ENCODE measurements at regions not wholly inside any gene's neighbourhood (a gene's known extent, or its start where the extent isn't known, plus 50 kb on each side); places are given as distances from the start of the nearest gene placed in this dataset.

GRCh38 chr6:167559675-167560479 is 235.0 kb downstream of the TTLL2 start (continued):
- no peak for TF ChIP-seq CHCHD3 (CRISPR knock-in tag; IDR thresholded peaks at IDR 0.05)
- peak; percentile 74 for TF ChIP-seq FOSL2 (CRISPR knock-in tag; IDR thresholded peaks at IDR 0.05)
- TF ChIP-seq, protein P1, sequence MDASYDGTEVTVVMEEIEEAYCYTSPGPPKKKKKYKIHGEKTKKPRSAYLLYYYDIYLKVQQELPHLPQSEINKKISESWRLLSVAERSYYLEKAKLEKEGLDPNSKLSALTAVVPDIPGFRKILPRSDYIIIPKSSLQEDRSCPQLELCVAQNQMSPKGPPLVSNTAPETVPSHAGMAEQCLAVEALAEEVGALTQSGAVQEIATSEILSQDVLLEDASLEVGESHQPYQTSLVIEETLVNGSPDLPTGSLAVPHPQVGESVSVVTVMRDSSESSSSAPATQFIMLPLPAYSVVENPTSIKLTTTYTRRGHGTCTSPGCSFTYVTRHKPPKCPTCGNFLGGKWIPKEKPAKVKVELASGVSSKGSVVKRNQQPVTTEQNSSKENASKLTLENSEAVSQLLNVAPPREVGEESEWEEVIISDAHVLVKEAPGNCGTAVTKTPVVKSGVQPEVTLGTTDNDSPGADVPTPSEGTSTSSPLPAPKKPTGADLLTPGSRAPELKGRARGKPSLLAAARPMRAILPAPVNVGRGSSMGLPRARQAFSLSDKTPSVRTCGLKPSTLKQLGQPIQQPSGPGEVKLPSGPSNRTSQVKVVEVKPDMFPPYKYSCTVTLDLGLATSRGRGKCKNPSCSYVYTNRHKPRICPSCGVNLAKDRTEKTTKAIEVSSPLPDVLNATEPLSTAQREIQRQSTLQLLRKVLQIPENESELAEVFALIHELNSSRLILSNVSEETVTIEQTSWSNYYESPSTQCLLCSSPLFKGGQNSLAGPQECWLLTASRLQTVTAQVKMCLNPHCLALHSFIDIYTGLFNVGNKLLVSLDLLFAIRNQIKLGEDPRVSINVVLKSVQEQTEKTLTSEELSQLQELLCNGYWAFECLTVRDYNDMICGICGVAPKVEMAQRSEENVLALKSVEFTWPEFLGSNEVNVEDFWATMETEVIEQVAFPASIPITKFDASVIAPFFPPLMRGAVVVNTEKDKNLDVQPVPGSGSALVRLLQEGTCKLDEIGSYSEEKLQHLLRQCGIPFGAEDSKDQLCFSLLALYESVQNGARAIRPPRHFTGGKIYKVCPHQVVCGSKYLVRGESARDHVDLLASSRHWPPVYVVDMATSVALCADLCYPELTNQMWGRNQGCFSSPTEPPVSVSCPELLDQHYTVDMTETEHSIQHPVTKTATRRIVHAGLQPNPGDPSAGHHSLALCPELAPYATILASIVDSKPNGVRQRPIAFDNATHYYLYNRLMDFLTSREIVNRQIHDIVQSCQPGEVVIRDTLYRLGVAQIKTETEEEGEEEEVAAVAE (CRISPR knock-in tag; IDR thresholded peaks at IDR 0.05; ENCODE audit: borderline replicate concordance) = no peak
- TF ChIP-seq TBX3 (IDR thresholded peaks at IDR 0.05; ENCODE audit: borderline replicate concordance) = no peak; the same call in 1 of the 2 replicates
- 0 out of 2 replicates have a peak, but pooled peaks have one; percentile 15 for TF ChIP-seq IRX3 (CRISPR knock-in tag; IDR thresholded peaks at IDR 0.05; ENCODE audit: borderline replicate concordance, low read depth)
- TF ChIP-seq RNF2 (conservative IDR thresholded peaks at IDR 0.05; ENCODE audit: low read depth) = no peak
- TF ChIP-seq ZFP1 (CRISPR knock-in tag; IDR thresholded peaks at IDR 0.05) = no peak; the same call in 1 of the 2 replicates
- no peak for TF ChIP-seq NFATC3 (CRISPR knock-in tag; IDR thresholded peaks at IDR 0.05)
- peak; percentile 83 for TF ChIP-seq HDAC2 (CRISPR knock-in tag; IDR thresholded peaks at IDR 0.05)
- TF ChIP-seq IRF9 (CRISPR knock-in tag; IDR thresholded peaks at IDR 0.05; ENCODE audit: borderline replicate concordance) = 0 out of 2 replicates have a peak, but pooled peaks have one; percentile 56
- peak; percentile 77; the same call in 1 of the 2 replicates for TF ChIP-seq ETV6 (CRISPR knock-in tag; conservative IDR thresholded peaks at IDR 0.05)
- TF ChIP-seq NR3C1 (CRISPR knock-in tag; IDR thresholded peaks at IDR 0.05) = no peak
- peak; percentile 72; the same call in 1 of the 2 replicates for TF ChIP-seq ZNF441 (CRISPR knock-in tag; IDR thresholded peaks at IDR 0.05; ENCODE audit: borderline replicate concordance)
- TF ChIP-seq LCORL (IDR thresholded peaks at IDR 0.05) = peak; percentile 48; the same call in 1 of the 2 replicates
- TF ChIP-seq LCORL (CRISPR knock-in tag; IDR thresholded peaks at IDR 0.05) = peak; percentile 79
- no peak for TF ChIP-seq HDAC6 (IDR thresholded peaks at IDR 0.05; ENCODE audit: low read depth, low read length)
- TF ChIP-seq SMAD3 (CRISPR knock-in tag; IDR thresholded peaks at IDR 0.05) = peak; percentile 61; the same call in 1 of the 2 replicates
- TF ChIP-seq NFE2 (CRISPR knock-in tag; IDR thresholded peaks at IDR 0.05) = 0 out of 2 replicates have a peak, but pooled peaks have one; percentile 5
- TF ChIP-seq SRY (CRISPR knock-in tag; IDR thresholded peaks at IDR 0.05) = no peak; the same call in 1 of the 2 replicates
- TF ChIP-seq ZNF33A (CRISPR knock-in tag; IDR thresholded peaks at IDR 0.05; ENCODE audit: borderline replicate concordance) = no peak
- no peak for TF ChIP-seq SAFB2 (CRISPR knock-in tag; IDR thresholded peaks at IDR 0.05; ENCODE audit: borderline replicate concordance, low read depth)
- TF ChIP-seq KLF12 (CRISPR knock-in tag; IDR thresholded peaks at IDR 0.05; ENCODE audit: borderline replicate concordance) = no peak
- TF ChIP-seq, protein P2, sequence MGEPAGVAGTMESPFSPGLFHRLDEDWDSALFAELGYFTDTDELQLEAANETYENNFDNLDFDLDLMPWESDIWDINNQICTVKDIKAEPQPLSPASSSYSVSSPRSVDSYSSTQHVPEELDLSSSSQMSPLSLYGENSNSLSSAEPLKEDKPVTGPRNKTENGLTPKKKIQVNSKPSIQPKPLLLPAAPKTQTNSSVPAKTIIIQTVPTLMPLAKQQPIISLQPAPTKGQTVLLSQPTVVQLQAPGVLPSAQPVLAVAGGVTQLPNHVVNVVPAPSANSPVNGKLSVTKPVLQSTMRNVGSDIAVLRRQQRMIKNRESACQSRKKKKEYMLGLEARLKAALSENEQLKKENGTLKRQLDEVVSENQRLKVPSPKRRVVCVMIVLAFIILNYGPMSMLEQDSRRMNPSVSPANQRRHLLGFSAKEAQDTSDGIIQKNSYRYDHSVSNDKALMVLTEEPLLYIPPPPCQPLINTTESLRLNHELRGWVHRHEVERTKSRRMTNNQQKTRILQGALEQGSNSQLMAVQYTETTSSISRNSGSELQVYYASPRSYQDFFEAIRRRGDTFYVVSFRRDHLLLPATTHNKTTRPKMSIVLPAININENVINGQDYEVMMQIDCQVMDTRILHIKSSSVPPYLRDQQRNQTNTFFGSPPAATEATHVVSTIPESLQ (CRISPR knock-in tag; conservative IDR thresholded peaks at IDR 0.05) = no peak
